WERI-Rb-1 (cell line): ENCODE measurements at regions not wholly inside any gene's neighbourhood (a gene's known extent, or its start where the extent isn't known, plus 50 kb on each side); places are given as distances from the start of the nearest gene placed in this dataset.
"Not testable (repeated sequence)": the region's sequence is repeated elsewhere in the genome, so short reads cannot be mapped to it uniquely, and the experiment has no call there.

Experiments used
- DNase-seq: peaks from one replicate; pipeline ENCODE4 v3.0.0-alpha.2; 2020
- H3K27ac ChIP-seq: fragments of 250-450 bp; sonication (Bioruptor Pico); 2 replicates; pipeline ENCODE4 v1.5.1; 2020; ENCODE audit warnings: mild to moderate bottlenecking, moderate library complexity
- H3K27me3 ChIP-seq: fragments of 250-450 bp; sonication (Bioruptor Pico); 2 replicates; pipeline ENCODE4 v1.5.1; 2021; ENCODE audit warnings: mild to moderate bottlenecking, low read depth, moderate library complexity; ENCODE audit not compliant: insufficient read depth, severe bottlenecking
- H3K36me3 ChIP-seq: fragments of 250-450 bp; sonication (Bioruptor Pico); 2 replicates; pipeline ENCODE4 v1.5.1; 2020; ENCODE audit warnings: mild to moderate bottlenecking, moderate library complexity
- H3K4me3 ChIP-seq: 2 replicates; pipeline ENCODE4 v1.5.1; 2011; ENCODE audit warnings: low read depth, mild to moderate bottlenecking, control low read depth, low read length
- H3K9me3 ChIP-seq: fragments of 250-450 bp; sonication (Bioruptor Pico); 2 replicates; pipeline ENCODE4 v1.5.1; 2021; ENCODE audit warnings: mild to moderate bottlenecking, moderate library complexity; ENCODE audit not compliant: severe bottlenecking
- TF ChIP-seq, protein P1 (sequence below): IDR thresholded peaks from 2 replicates; pipeline ENCODE4 v1.5.1; 2011; ENCODE audit warnings: low read depth, mild to moderate bottlenecking, control low read depth, inconsistent platforms, low read length

DNA sequence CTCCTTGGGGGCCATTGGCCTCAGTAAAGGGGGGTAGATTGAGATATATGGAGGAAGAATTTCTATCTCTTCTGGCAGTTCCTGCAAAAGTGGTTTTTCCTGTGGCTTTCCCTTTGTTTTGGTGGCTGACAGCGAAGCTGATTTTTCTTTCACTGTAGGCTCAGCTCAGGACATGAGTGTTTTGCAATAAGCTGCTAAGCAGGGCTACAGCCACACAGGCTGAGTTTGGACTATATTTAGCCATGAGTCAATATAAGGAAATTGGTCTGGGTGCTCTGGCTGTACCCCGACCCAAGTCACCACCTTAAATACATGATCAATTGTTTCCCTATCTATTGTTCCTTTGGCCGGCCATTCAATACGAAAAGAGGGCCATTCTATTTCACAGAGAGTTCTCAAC lies 212.7 kb upstream of the KCND2 start:
- no peak overlapping the region for H3K27ac ChIP-seq
- no peaks in the 10 kb centered on the region for H3K9me3 ChIP-seq

GRCh38 chr7:120060875-120061274 lies 212.1 kb upstream of the KCND2 start:
- Histone ChIP-seq H3K27ac (no peak overlapping the region), H3K9me3 (no peaks in the 10 kb centered on the region), H3K4me3 (no peak overlapping the region), H3K36me3 (no peaks in the 10 kb centered on the region), H3K27me3 (no peaks in the 10 kb centered on the region)
- no peak for DNase-seq
- TF ChIP-seq, protein P1, sequence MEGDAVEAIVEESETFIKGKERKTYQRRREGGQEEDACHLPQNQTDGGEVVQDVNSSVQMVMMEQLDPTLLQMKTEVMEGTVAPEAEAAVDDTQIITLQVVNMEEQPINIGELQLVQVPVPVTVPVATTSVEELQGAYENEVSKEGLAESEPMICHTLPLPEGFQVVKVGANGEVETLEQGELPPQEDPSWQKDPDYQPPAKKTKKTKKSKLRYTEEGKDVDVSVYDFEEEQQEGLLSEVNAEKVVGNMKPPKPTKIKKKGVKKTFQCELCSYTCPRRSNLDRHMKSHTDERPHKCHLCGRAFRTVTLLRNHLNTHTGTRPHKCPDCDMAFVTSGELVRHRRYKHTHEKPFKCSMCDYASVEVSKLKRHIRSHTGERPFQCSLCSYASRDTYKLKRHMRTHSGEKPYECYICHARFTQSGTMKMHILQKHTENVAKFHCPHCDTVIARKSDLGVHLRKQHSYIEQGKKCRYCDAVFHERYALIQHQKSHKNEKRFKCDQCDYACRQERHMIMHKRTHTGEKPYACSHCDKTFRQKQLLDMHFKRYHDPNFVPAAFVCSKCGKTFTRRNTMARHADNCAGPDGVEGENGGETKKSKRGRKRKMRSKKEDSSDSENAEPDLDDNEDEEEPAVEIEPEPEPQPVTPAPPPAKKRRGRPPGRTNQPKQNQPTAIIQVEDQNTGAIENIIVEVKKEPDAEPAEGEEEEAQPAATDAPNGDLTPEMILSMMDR = no peak

More for the DNA sequence above, 212.7 kb upstream of the KCND2 start:
- H3K36me3 ChIP-seq = no peaks in the 10 kb centered on the region
- H3K27me3 ChIP-seq = no peaks in the 10 kb centered on the region
- no peak for DNase-seq
- no peak overlapping the region for H3K4me3 ChIP-seq
- TF ChIP-seq, protein P1 = no peak

GRCh38 chr7:120064565-120064964 lies 208.4 kb upstream of the KCND2 start:
- TF ChIP-seq, protein P1 = no peak
- Histone ChIP-seq H3K4me3 (no peak overlapping the region), H3K27me3 (no peaks in the 10 kb centered on the region), H3K27ac (no peak overlapping the region), H3K36me3 (no peaks in the 10 kb centered on the region), H3K9me3 (no peaks in the 10 kb centered on the region)
- no peak for DNase-seq

- not testable (repeated sequence) for H3K27me3 ChIP-seq, DNase-seq, H3K27ac ChIP-seq
Observed at GRCh38 chr7:120066898-120067297, 206.1 kb upstream of the KCND2 start.

DNA sequence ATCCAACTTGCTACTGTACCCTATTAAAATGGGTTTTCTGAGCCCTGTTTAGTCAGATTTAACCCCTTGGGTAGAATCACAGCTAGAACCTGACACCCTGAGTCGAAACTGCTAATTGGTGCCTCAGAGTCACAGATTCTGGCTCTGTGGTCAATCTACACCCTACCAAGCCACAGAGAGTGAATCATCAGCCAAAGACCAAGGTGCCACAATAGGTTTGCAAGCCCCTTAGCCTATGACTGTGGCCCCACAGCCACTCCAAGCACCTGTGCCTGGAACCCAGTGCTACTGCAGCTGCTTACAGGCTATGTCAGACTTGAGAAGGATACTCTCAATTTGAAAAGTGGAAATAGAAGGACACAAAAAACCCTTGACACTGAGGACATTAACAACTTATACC lies 202.8 kb upstream of the KCND2 start:
- Histone ChIP-seq H3K4me3 (no peak overlapping the region), H3K9me3 (no peaks in the 10 kb centered on the region), H3K36me3 (no peaks in the 10 kb centered on the region), H3K27ac (no peak overlapping the region), H3K27me3 (no peaks in the 10 kb centered on the region)
- TF ChIP-seq, protein P1 = no peak
- DNase-seq = no peak

More at GRCh38 chr7:120066898-120067297, 206.1 kb upstream of the KCND2 start:
- H3K4me3 ChIP-seq, H3K9me3 ChIP-seq, H3K36me3 ChIP-seq: not testable (repeated sequence)

- no peaks in the 10 kb centered on the region for H3K36me3 ChIP-seq
- TF ChIP-seq, protein P1 = no peak
- H3K9me3 ChIP-seq = no peaks in the 10 kb centered on the region
- no peak overlapping the region for H3K27ac ChIP-seq
- H3K27me3 ChIP-seq = no peaks in the 10 kb centered on the region
- H3K4me3 ChIP-seq = no peak overlapping the region
- DNase-seq = no peak
Observed at GRCh38 chr7:120077777-120078176, 195.2 kb upstream of the KCND2 start.
